ENCODE measurements at regions not wholly inside any gene's neighbourhood (a gene's known extent, or its start where the extent isn't known, plus 50 kb on each side); places are given as distances from the start of the nearest gene placed in this dataset.
A peak's percentile ranks its signal among the peaks of the same experiment; 100 is the strongest.

- Histone ChIP-seq H3K4me3 (ENCODE audit: control insufficient read depth in 2 of 3, extremely low read depth in 1 of 3, insufficient read depth in 2 of 3, low read depth in 1 of 3, low read length in 3 of 3) (no peak overlapping the region), H3K4me1 (ENCODE audit: control insufficient read depth, extremely low read depth, insufficient read depth, low read length) (peaks cover 15% of the 10 kb centered on the region), H3K9me1 (ENCODE audit: control insufficient read depth, extremely low read depth, insufficient read depth, low read length) (no peaks in the 10 kb centered on the region), H3K4me2 (ENCODE audit: control insufficient read depth, extremely low read depth, insufficient read depth, low read depth, low read length) (no peak overlapping the region), H3K9me3 (ENCODE audit: control insufficient read depth, low read depth, low read length) (no peaks in the 10 kb centered on the region), H3K79me2 (ENCODE audit: control insufficient read depth, insufficient read depth, low read length) (no peaks in the 10 kb centered on the region), H2AFZ (ENCODE audit: control insufficient read depth, low read length) (no peak overlapping the region), H3K27ac (ENCODE audit: control insufficient read depth, insufficient read depth, low read length) (no peak overlapping the region), H4K20me1 (ENCODE audit: control insufficient read depth, extremely low read depth, insufficient read depth, low read length) (no peaks in the 10 kb centered on the region), H3K9ac (ENCODE audit: control insufficient read depth, extremely low read depth, insufficient read depth, low read length) (no peak overlapping the region), H3K27me3 (ENCODE audit: control insufficient read depth, extremely low read depth, insufficient read depth, low read length) (no peaks in the 10 kb centered on the region), H3K36me3 (ENCODE audit: control insufficient read depth in 2 of 2, extremely low read depth in 1 of 2, insufficient read depth in 2 of 2, low read length in 2 of 2) (no peaks in the 10 kb centered on the region)
- DNase-seq (ENCODE audit: low read depth, low spot score) (no peak), FAIRE-seq (peak; percentile 67)
- dilution Hi-C loops (cut with MboI; ENCODE audit: extremely low pct_ligation_motif_present, low sequenced_read_pairs) = no loop called here
- TF ChIP-seq CTCF (optimal IDR thresholded peaks at IDR 0.05 in 1 of 3, IDR thresholded peaks at IDR 0.05 in 1 of 3, conservative IDR thresholded peaks at IDR 0.05 in 1 of 3; ENCODE audit: extremely low read depth in 1 of 3, insufficient read depth in 2 of 3, low read length in 3 of 3) (no peak), EZH2 (IDR thresholded peaks at IDR 0.05; ENCODE audit: low read length) (no peak)
These were observed 377.2 kb downstream of the MN1 start for GRCh38 chr22:27424319-27424718.

GRCh38 chr22:27429476-27429875 lies 372.1 kb downstream of the MN1 start:
- no peak for TF ChIP-seq EZH2 (IDR thresholded peaks at IDR 0.05; ENCODE audit: low read length)
- TF ChIP-seq CTCF (optimal IDR thresholded peaks at IDR 0.05 in 1 of 3, IDR thresholded peaks at IDR 0.05 in 1 of 3, conservative IDR thresholded peaks at IDR 0.05 in 1 of 3; ENCODE audit: extremely low read depth in 1 of 3, insufficient read depth in 2 of 3, low read length in 3 of 3) = no peak
- H4K20me1 ChIP-seq (ENCODE audit: control insufficient read depth, extremely low read depth, insufficient read depth, low read length) = no peaks in the 10 kb centered on the region
- no peaks in the 10 kb centered on the region for H3K9me3 ChIP-seq (ENCODE audit: control insufficient read depth, low read depth, low read length)
- H3K27ac ChIP-seq (ENCODE audit: control insufficient read depth, insufficient read depth, low read length) = no peak overlapping the region
- no peaks in the 10 kb centered on the region for H3K27me3 ChIP-seq (ENCODE audit: control insufficient read depth, extremely low read depth, insufficient read depth, low read length)
- H3K9ac ChIP-seq (ENCODE audit: control insufficient read depth, extremely low read depth, insufficient read depth, low read length) = no peak overlapping the region
- H3K9me1 ChIP-seq (ENCODE audit: control insufficient read depth, extremely low read depth, insufficient read depth, low read length) = no peaks in the 10 kb centered on the region
- FAIRE-seq = no peak
- dilution Hi-C loops (cut with MboI; ENCODE audit: extremely low pct_ligation_motif_present, low sequenced_read_pairs) = no loop called here
- peaks cover 2% of the 10 kb centered on the region for H3K4me1 ChIP-seq (ENCODE audit: control insufficient read depth, extremely low read depth, insufficient read depth, low read length)
- H3K4me3 ChIP-seq (ENCODE audit: control insufficient read depth in 2 of 3, extremely low read depth in 1 of 3, insufficient read depth in 2 of 3, low read depth in 1 of 3, low read length in 3 of 3) = no peak overlapping the region
- no peak overlapping the region for H3K4me2 ChIP-seq (ENCODE audit: control insufficient read depth, extremely low read depth, insufficient read depth, low read depth, low read length)
- H3K36me3 ChIP-seq (ENCODE audit: control insufficient read depth in 2 of 2, extremely low read depth in 1 of 2, insufficient read depth in 2 of 2, low read length in 2 of 2) = no peaks in the 10 kb centered on the region
- no peak for DNase-seq (ENCODE audit: low read depth, low spot score)
- H3K79me2 ChIP-seq (ENCODE audit: control insufficient read depth, insufficient read depth, low read length) = no peaks in the 10 kb centered on the region
- no peak overlapping the region for H2AFZ ChIP-seq (ENCODE audit: control insufficient read depth, low read length)

Data from keratinocyte (primary cell).